Left renal cortex interstitium (tissue), 4 donors: ENCODE measurements at regions not wholly inside any gene's neighbourhood (a gene's known extent, or its start where the extent isn't known, plus 50 kb on each side); places are given as distances from the start of the nearest gene placed in this dataset.

Experiments used
- DNase-seq, 4 donors: peaks; one replicate each; pipeline ENCODE4 v3.0.0-alpha.2; 2013; ENCODE audit warnings: low read depth in 4 of 4, low spot score in 2 of 4, missing footprints in 1 of 4

GRCh38 chr14:61111209-61111665, 130.2 kb downstream of the SLC38A6 start:
- no peak for DNase-seq

- no peak for DNase-seq
Observed at GRCh38 chr14:61110316-61111082, 129.5 kb downstream of the SLC38A6 start.

- no peak for DNase-seq
Observed at GRCh38 chr14:61109288-61109687, 128.2 kb downstream of the SLC38A6 start.

- DNase-seq = no peak
Observed at GRCh38 chr14:61108496-61109141, 127.6 kb downstream of the SLC38A6 start.

GRCh38 chr14:61107869-61108493, 126.9 kb downstream of the SLC38A6 start:
- DNase-seq = no peak

- no peak for DNase-seq
Observed at GRCh38 chr14:61106959-61107641, 126.1 kb downstream of the SLC38A6 start.

- DNase-seq = no peak
Observed at GRCh38 chr14:61106271-61106958, 125.4 kb downstream of the SLC38A6 start.

- DNase-seq = no peak
Observed at GRCh38 chr14:61104358-61104757, 123.3 kb downstream of the SLC38A6 start.

- no peak for DNase-seq
Observed at GRCh38 chr14:61103541-61104339, 122.7 kb downstream of the SLC38A6 start.

GRCh38 chr14:61102549-61103466, 121.8 kb downstream of the SLC38A6 start:
- no peak for DNase-seq
